RWPE1 (cell line): ENCODE measurements at regions not wholly inside any gene's neighbourhood (a gene's known extent, or its start where the extent isn't known, plus 50 kb on each side); places are given as distances from the start of the nearest gene placed in this dataset.

Experiments
- CTCF ChIA-PET: fragments of 350-600 bp; sonication (Branson Sonifier 250); formaldehyde crosslinking; extraction: SDS; loops from one replicate; lab custom pipeline; 2021; lab: Yijun Ruan, JAX
- POLR2A ChIA-PET: fragments of 400-600 bp; formaldehyde crosslinking; extraction: SDS; loops from one replicate; lab custom pipeline; 2020; ENCODE audit warnings: antibody characterized with exemption; ENCODE audit not compliant: low non-redundant PET; lab: Yijun Ruan, JAX
- DNase-seq: peaks from one replicate; pipeline ENCODE4 v3.0.0; 2012; ENCODE audit warnings: low spot score
- H3K27ac ChIP-seq: fragments of 450-650 bp; 2 replicates; pipeline ENCODE4 v1.5.1; 2017
- TF ChIP-seq, protein P1 (sequence below): fragments of 450-650 bp; conservative IDR thresholded peaks from 2 replicates; pipeline ENCODE4 v1.5.1; 2017; ENCODE audit warnings: low read depth, mild to moderate bottlenecking

DNA sequence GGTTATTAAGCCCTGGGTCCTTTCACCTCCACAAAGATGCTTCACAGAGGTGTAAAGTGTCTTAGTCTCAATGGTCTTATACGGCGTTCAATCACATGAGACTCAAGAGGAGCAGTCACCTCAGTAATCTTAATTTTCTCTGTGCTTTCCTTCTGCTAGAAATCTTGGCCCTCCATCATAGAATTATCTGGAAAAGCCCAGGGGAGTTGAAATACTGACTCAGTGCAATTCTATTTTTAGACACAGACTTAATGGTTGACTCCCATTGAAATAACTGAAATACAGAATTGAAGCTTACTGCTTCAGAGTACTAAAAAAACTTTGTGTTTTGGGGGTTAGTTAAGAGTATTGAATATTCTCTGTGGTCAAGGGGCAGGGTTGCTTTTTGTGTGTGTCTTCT is 94.5 kb upstream of the IL15 start:
- no peak overlapping the region for H3K27ac ChIP-seq
- DNase-seq: no peak
- TF ChIP-seq, protein P1, sequence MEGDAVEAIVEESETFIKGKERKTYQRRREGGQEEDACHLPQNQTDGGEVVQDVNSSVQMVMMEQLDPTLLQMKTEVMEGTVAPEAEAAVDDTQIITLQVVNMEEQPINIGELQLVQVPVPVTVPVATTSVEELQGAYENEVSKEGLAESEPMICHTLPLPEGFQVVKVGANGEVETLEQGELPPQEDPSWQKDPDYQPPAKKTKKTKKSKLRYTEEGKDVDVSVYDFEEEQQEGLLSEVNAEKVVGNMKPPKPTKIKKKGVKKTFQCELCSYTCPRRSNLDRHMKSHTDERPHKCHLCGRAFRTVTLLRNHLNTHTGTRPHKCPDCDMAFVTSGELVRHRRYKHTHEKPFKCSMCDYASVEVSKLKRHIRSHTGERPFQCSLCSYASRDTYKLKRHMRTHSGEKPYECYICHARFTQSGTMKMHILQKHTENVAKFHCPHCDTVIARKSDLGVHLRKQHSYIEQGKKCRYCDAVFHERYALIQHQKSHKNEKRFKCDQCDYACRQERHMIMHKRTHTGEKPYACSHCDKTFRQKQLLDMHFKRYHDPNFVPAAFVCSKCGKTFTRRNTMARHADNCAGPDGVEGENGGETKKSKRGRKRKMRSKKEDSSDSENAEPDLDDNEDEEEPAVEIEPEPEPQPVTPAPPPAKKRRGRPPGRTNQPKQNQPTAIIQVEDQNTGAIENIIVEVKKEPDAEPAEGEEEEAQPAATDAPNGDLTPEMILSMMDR: no peak
- CTCF ChIA-PET: no interaction called here
- POLR2A ChIA-PET: no interaction called here

GRCh38 chr4:141543176-141543575 is 93.2 kb upstream of the IL15 start:
- ChIA-PET CTCF (no interaction called here), POLR2A (no interaction called here)
- DNase-seq: no peak
- no peak overlapping the region for H3K27ac ChIP-seq
- TF ChIP-seq, protein P1: no peak

DNA sequence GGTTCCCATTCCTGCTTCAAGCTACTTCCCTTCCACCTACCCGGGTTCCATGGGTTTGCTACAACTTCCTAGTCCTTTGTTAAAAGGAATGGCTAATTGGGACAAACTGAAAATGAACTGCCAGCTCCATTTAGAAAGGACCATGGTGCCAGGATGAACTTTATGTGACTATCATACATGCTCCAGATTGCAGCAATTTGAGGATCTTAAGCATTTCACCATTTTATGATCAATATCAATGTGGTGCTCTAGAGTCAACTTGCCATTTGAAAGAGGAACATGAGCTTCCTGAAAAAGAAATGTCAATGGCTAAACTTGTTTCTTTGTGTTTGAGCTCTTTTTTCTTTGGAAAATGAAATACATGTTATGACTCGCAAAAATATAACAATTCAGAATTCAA is 92.7 kb upstream of the IL15 start:
- no peak for DNase-seq
- TF ChIP-seq, protein P1: no peak
- H3K27ac ChIP-seq: no peak overlapping the region
- CTCF ChIA-PET: interaction anchor here (0.6 kb wide), 1 partner anchor 969 kb away, joined by 3 read pairs; no protein-coding TSS in a partner anchor
- POLR2A ChIA-PET: no interaction called here

DNA sequence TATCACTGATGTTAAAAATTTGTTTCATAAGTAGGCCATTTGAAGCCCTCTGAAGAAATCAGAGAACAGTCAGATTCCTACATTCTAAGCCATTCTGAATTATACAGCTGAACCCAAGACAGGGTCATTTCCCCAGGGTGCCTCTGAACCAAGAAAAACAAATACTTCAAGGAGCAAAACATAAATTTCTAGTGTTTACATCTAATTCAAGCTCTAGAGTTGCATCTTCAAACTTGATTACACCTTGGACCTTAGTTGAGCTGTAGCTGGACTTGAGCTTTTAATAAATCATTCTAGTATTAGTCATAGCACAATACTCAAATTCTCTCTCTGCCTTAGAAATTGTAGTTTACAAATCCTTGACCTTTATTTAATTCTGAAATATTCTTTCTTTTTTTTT is 87.6 kb upstream of the IL15 start:
- no peak overlapping the region for H3K27ac ChIP-seq
- ChIA-PET POLR2A (no interaction called here), CTCF (interaction anchor here (0.5 to 0.6 kb wide), 2 partner anchors 127 to 319 kb away, joined by 4 to 5 read pairs; no protein-coding TSS in a partner anchor)
- TF ChIP-seq, protein P1: no peak
- DNase-seq: no peak

DNA sequence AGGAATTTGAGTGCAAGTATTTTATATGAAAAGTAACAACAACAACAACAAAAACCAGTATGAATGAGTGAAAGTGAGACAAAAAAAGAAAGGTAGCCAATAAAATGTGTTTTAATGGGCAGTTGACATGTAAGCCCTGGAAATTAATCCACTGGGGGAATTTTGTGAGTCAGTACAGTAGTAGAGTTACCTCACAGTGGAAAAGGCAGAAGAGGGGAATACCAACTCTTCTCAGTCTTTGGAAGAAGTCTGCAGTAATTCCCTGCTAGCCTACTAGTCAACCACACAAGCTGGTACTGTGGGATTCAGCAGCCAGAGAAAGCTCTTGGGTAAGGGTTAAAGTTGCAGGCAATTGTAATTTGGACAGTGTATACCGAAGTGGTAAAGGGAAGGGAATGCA is 76.3 kb upstream of the IL15 start:
- ChIA-PET POLR2A (no interaction called here), CTCF (interaction anchor here (0.6 kb wide), 1 partner anchor 24 kb away, joined by 3 read pairs; no protein-coding TSS in a partner anchor)
- DNase-seq: no peak
- no peak overlapping the region for H3K27ac ChIP-seq
- TF ChIP-seq, protein P1: no peak

DNA sequence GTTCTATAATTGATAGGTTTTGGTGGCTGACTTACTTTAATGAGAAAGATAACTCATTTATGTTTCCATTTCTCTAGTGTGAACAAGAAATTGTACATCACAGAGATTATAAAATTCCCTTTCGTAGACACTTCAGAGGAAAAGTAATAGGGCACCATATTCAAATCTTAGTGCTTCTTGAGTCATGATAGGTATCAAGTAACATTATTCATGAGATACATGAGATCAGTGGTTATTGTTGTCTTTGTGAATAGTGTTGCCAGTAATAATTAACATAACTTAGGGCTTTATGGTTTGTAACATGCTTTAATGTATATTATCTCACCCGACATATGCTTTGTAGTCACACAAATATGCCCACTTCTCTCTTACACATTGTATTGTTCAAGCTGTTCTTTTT is 73.7 kb upstream of the IL15 start:
- DNase-seq: no peak
- no peak overlapping the region for H3K27ac ChIP-seq
- ChIA-PET POLR2A (no interaction called here), CTCF (no interaction called here)
- TF ChIP-seq, protein P1: no peak
